NCI-H128 (cell line): ENCODE measurements at regions not wholly inside any gene's neighbourhood (a gene's known extent, or its start where the extent isn't known, plus 50 kb on each side); places are given as distances from the start of the nearest gene placed in this dataset.

Experiments used
- DNase-seq: peaks from one replicate; lab custom pipeline; 2025; ENCODE audit not compliant: unreplicated experiment; lab: John Stamatoyannopoulos, UW

DNA sequence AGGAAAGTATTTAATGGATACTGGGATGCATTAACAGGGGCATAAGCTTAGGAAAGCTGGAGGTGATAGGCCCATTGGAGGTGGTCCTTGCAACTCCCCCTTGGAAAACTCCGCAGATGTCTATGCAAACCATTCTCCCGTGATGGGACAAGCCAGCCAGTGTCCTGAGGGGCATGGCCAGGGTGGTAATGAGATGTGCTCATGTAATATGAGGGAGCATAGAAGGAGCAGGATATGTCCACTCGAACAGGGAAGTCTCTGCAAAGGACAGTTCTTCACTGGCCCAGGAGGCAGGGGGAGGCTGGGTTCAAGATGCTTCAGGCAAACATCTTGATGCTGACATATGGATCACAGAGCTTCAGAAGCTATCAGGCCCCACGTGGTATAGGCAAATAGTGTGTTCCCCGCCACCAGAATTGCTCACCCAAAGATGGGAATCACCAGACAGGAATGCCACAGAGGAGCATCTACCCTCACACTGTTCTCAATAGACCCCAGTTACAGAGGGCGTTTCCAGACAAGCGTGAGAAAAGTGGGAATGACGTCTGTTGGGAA lies 201.6 kb upstream of the CDH4 start:
- no peak for DNase-seq

DNA sequence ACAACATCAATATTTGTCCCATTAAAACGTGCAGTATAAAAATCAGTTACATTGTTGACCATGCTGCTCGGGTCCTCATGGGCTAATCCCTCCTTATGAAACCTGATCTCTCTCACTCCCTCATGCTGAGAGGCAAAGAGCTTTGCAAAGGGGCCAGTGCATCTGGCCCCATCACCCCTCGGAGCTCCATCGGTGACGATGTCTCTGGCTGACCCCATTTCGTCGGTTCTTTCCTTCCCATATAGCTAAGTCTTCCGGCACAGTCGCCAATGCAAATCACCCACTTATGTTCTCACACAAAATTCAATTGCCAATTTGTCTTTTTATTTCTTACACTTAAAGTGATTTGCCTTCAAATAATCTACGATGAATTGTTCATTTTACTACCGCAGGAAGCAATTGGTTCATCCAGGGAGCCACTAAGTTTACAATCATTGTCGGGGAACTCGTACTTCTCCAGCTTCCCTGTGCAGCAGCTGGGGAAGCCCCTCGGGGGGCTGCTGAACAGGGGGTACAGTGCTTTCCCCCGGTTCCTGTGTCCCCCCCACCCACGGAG lies 199.8 kb upstream of the CDH4 start:
- DNase-seq, result no peak

DNA sequence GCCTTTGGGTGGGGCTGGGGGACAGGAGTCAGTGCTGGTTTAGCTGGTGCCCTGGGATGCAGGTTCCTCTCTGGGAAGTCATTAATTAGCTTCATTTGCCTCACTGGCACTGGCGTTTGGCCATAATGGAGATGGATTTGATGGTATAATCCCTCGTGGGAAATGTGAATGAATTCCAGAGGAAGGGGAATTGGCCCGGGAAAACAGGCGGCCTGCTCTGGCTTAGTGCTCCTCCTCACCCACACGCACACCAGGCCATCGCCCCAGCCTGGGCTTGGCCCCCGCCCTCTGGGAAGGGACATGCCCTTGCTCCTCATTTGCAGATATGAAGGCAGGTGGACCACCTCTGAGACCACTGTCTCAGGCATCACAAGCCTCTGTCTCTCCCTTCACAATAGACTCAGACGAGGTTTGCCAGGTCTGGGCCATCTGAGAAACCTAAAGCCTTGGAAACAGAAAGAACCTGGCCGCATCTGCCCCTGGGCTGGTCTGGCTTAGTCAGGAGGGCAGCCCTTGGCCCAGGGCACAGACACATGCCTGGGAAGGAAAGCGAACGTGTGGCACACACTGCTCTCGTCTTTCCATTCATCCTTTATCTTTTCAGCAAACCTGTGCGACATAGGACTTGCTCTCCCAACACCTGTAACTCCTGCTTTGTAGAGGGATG lies 199.2 kb upstream of the CDH4 start:
- no peak for DNase-seq

- DNase-seq, result no peak
Measured at GRCh38 chr20:61053487-61053886, 198.6 kb upstream of the CDH4 start.

DNA sequence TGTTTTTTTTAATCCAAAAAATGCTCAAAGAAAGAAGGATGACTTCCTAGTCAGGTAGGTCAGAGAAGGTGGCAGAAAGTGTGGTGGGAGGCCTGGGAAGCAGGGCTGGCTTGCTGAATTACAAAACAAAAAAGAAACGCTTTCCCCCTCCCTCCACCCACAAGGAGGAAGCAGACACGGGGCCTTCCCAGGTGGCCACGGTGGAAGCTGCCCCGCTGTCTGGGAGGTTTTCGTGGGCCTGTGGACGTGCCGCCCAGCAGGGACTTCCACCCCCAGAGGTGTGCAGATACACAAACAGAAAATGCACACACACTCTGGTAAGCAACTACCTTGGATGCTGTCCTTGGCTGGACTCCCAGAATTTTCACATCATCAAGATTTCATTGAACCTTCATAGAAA lies 198.2 kb upstream of the CDH4 start:
- no peak for DNase-seq

- DNase-seq, result no peak
Measured at GRCh38 chr20:61054411-61054810, 197.7 kb upstream of the CDH4 start.

DNA sequence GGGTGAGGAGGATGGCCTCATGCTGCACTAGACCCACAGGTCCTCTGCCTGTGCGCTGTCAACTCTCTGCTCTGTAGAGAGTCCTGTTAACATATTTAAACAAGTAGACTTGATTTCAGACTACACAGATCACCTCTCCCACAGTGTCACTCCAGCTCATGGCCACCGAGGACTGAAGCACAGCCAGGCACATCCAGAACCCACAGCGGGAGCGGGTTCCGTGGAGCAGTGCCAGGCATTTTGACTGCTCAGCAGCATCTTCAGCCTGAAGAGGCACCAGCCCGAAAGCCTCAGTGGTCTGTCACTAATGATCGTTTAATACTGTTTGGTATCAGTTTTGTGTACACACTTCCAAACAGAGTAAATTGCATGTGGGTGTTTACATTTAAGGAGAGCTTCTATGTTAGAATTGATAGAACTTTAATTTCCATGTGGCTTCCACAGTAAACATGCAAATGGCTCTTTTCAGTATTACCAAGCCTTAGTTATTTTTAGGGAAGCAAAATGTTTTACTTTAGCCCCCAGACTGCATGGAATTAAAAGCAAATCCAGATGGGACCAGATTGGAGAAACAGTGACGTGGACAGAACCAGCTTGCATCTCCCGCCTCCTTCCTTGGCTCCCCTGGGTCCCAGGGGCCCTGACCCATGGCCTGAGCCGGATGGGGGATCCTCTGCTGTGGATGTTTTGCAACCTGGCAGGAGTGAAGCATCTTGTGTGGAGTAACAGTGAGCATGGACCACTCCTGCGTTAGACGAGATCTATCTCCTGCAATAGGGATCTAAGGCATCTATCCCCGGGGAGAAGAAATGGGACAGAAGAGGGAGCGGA lies 196.7 kb upstream of the CDH4 start:
- peak; percentile 22 for DNase-seq

GRCh38 chr20:61056116-61056515 lies 195.9 kb upstream of the CDH4 start:
- no peak for DNase-seq

- DNase-seq, result no peak
Measured at GRCh38 chr20:61056627-61057442, 195.2 kb upstream of the CDH4 start.

DNA sequence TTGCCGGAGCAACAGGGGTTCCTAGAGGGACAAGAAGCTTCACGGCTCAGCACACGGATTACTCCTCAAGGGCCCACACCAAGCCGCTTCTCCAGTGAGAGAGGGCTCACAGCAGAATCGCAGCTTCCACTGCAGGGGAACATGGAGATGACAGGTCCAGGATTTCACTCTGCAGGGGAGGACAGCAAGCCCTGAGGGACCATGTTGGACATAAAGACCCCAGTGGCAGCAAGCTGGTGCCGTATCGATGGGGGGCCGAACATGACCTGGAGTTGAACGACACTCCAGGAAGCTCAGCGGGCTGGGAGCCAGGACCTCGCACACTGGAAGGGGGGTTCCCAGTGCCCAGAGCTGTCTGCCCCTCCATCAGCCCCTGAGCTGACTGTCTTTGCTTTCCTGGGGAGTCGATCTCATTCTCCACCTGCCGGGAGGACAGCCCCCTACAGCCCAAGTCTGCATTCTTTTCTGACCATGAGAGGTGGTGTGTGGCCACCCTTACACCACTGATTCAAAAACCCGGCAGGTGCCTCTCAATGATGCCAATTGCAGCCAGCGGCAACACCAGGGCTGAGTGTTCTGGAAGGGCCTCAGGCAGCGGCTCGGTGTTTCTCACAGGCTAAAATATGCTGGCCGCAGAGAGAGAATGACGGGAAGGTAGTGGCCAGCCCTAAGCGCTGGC lies 194.5 kb upstream of the CDH4 start:
- DNase-seq, result no peak

DNA sequence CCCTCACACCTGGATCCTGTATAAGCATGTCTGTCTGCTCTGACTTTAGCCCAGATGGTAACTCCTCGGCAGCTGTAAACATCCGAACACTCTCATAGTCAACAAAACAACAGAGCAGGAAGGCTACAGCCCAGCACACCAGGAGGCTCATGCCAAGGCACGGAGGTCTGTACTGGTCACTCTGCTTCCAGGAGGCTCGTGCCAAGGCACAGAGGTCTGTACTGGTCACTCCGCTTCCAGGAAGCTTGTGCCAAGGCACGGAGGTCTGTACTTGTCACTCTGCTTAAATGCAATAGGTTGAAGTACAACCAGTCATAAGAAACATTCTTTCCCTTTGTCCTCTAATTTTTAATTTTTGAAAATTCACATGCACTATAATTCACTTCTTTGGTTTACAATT lies 190.1 kb upstream of the CDH4 start:
- DNase-seq, result no peak

- DNase-seq, result no peak
Measured at GRCh38 chr20:61065853-61066252, 186.2 kb upstream of the CDH4 start.

- no peak for DNase-seq
Measured at GRCh38 chr20:61066526-61066925, 185.5 kb upstream of the CDH4 start.

DNA sequence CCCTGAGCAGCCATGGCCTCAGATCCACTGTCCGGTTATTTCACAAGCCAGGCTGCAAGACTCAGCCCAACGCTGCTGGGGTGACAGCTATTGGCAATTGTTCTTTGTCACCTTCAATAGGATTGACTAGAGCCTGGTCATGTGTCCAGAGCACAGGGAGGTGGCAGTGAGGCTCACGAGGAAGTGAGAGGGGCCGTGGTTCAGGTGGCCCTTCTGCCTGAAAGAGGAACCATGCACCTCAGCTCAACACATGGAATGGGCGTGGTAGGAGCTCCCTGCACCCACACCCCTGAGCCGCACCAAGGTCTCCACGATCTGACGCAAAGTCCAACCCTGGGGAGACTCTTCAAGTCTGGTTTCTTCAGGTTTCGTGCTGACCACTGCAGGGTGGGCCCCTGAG lies 184.8 kb upstream of the CDH4 start:
- DNase-seq, result no peak

- DNase-seq, result no peak
Measured at GRCh38 chr20:61072398-61072797, 179.7 kb upstream of the CDH4 start.

DNA sequence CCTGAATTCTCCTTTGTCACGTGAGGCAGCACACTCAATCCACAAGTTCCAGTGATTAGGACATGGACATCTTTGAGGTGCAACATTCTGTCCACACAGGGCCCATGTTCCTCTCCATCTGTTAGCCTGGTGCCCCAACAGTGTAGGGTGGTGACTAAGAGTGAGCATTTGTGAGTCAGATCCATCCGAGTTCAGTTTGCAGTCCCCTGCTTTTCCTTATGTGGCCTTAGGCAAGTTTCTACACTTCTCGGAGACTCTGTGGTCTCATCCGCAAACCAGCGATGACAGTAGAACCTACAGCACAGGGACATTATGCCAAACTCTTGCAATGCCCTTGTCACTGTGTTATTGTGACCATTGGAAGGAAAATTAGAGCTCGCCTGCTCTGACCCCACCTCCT lies 178.7 kb upstream of the CDH4 start:
- DNase-seq, result no peak

DNA sequence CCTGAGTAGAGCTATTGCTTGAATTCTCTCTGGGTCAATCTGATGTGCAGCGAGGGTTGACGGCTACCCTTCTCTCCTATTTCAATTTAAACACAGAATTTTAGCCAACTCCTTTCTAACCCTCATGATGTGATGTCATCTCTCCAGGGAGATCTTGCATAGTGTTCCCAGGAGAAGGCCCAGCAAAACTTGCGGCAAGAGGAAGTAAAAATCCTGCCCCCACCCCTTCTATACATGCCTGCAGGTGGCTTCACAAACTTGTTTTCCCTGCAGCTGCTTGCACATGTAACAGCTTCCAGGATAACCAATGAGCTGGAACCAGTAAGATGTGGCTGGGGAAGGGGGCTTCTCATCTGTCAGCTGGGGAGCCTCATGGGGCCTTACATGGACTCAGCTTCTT lies 169.3 kb upstream of the CDH4 start:
- no peak for DNase-seq

- no peak for DNase-seq
Measured at GRCh38 chr20:61083431-61083830, 168.6 kb upstream of the CDH4 start.

DNA sequence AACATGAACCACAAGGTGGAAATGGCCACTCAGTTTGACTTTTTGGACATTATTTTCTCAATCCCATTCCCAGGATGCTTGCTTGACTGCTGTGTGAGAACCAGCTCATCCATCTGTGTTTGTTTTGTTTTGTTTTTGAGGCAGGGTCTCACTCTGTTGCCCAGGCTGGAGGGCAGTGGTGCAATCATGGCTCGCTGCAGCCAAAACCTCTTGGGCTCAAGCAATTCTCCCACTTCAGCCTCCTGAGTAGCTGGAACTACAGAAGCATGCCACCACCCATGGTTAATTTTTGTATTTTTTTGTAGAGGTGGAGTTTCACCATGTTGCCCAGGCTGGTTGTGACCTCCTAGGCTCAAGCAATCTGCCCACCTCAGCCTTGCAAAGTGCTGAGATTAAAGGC lies 166.0 kb upstream of the CDH4 start:
- DNase-seq, result no peak

DNA sequence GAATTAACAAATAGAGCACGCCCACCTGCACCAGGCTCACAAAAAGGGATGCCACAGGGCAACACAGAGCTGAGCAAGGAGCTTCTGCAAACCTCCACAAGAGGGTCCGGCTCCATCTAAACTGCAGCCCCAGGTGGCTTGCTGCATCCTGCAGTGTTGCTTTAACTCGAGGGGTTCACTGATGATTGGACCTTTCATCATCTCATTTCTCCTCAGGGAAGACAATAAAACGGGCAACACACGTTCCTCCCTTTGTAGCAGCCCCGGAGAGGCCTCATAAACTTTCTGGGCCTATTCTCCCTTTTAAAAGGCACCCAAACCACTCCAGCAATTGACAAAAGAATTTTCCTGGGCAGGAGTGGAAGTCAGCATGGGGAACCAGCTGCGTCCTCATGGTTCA lies 161.5 kb upstream of the CDH4 start:
- peak; percentile 15 for DNase-seq

DNA sequence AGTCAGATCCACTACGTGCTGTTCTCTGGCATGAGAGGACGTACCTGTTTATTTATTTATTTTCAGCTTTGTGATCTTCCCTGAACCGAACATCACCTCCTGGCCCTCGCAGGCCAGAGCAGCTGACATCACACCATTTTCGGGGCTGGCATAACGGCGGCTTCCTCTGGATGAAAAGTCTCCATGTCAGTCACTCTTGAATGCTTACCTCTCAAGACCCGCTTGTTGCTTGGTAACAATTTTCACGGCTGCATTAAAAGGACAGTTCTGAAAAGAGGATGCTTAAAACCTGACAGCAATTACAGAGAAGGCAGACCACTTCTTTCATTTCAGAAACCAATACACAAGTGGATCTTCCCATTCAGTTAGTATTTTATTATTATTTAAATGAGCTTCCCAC lies 159.8 kb upstream of the CDH4 start:
- DNase-seq, result no peak
